Mucosa of gallbladder (tissue), 1 donor: ENCODE measurements at regions not wholly inside any gene's neighbourhood (a gene's known extent, or its start where the extent isn't known, plus 50 kb on each side); places are given as distances from the start of the nearest gene placed in this dataset.
A peak's percentile ranks its signal among the peaks of the same experiment; 100 is the strongest.
"Not testable (repeated sequence)": the region's sequence is repeated elsewhere in the genome, so short reads cannot be mapped to it uniquely, and the experiment has no call there.

Experiments
- DNase-seq: peaks from one replicate; pipeline ENCODE4 v3.0.0-alpha.2; 2020; ENCODE audit warnings: low spot score
- donor health status: DM: no; HTN: no; CAD: no.

- DNase-seq, result no peak
Observed at GRCh38 chr6:34646714-34647113, 49.9 kb downstream of the ILRUN start.

GRCh38 chr6:34645627-34646026 lies 50.9 kb downstream of the ILRUN start:
- DNase-seq, result no peak

GRCh38 chr6:34644716-34645115 lies 51.9 kb downstream of the ILRUN start:
- DNase-seq, result no peak

- no peak for DNase-seq
Observed at GRCh38 chr6:34642427-34642826, 54.1 kb downstream of the ILRUN start.

- not testable (repeated sequence) for DNase-seq
Observed at GRCh38 chr6:34640074-34640849, 56.3 kb downstream of the ILRUN start.

- DNase-seq, result peak; percentile 65
Observed at GRCh38 chr6:34638834-34639736, 57.5 kb downstream of the ILRUN start.

- DNase-seq, result no peak
Observed at GRCh38 chr6:34633785-34634184, 62.8 kb downstream of the ILRUN start.

GRCh38 chr6:34633256-34633655 lies 63.3 kb downstream of the ILRUN start:
- DNase-seq, result no peak

- DNase-seq, result no peak
Observed at GRCh38 chr6:34630040-34630439, 66.5 kb downstream of the ILRUN start.

- no peak for DNase-seq
Observed at GRCh38 chr6:34627296-34627695, 69.3 kb downstream of the ILRUN start.

GRCh38 chr6:34618430-34619182 lies 62.5 kb upstream of the SPDEF start:
- DNase-seq, result no peak

- DNase-seq, result no peak
Observed at GRCh38 chr6:34617231-34617630, 61.1 kb upstream of the SPDEF start.

- DNase-seq, result no peak
Observed at GRCh38 chr6:34616227-34616585, 60.1 kb upstream of the SPDEF start.

GRCh38 chr6:34615574-34616226 lies 59.6 kb upstream of the SPDEF start:
- DNase-seq, result no peak

GRCh38 chr6:34610819-34611477 lies 54.8 kb upstream of the SPDEF start:
- DNase-seq, result no peak

GRCh38 chr6:34608321-34609091 lies 52.4 kb upstream of the SPDEF start:
- DNase-seq, result no peak

- DNase-seq, result no peak
Observed at GRCh38 chr6:34606477-34607265, 50.5 kb upstream of the SPDEF start.
